ENCODE measurements at regions not wholly inside any gene's neighbourhood (a gene's known extent, or its start where the extent isn't known, plus 50 kb on each side); places are given as distances from the start of the nearest gene placed in this dataset.
"Not testable (repeated sequence)": the region's sequence is repeated elsewhere in the genome, so short reads cannot be mapped to it uniquely, and the experiment has no call there.

DNA sequence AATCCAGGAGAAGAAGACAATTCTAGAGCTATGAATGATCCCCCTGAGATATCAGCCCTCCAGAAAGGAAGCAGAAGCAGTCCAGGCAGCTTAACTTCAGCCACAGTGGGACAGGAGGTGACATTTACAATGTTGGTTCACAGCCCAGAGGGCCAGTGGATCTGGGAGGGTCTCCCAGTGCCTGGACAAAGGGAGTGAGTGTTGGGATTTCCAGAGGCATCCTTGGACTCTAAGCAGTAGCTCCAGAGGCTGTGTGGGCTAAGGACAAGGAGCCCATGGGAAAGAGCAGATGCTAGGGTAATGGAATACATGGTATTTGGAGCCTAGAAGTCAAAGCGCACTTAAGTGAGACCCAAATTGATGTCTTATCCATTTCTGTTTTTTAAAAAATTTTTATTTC lies 97.4 kb upstream of the NUPR2 start:
- no peaks in the 10 kb centered on the region for H3K27me3 ChIP-seq (ENCODE audit: control insufficient read depth in 1 of 2, insufficient read depth in 1 of 2, low read length in 2 of 2)
- H2BK15ac ChIP-seq (ENCODE audit: low read depth, poor library complexity, severe bottlenecking) = no peak overlapping the region
- no peak for DNase-seq
- H3K4me3 ChIP-seq (ENCODE audit: insufficient read depth in 1 of 2, low read depth in 1 of 2, low read length in 2 of 2) = no peak overlapping the region
- no peak overlapping the region for H4K91ac ChIP-seq (ENCODE audit: low read length)
- no peaks in the 10 kb centered on the region for H3K4me1 ChIP-seq (ENCODE audit: control insufficient read depth, insufficient read depth, low read depth, low read length)
- no CpG with 5 or more reads among the region's 1 CpG for WGBS
- no peak overlapping the region for H3K4me2 ChIP-seq (ENCODE audit: low read length, poor library complexity, severe bottlenecking)
- no peak overlapping the region for H4K8ac ChIP-seq (ENCODE audit: low read length)
- no peaks in the 10 kb centered on the region for H3K79me1 ChIP-seq (replicated peaks; ENCODE audit: low read length, poor library complexity, severe bottlenecking)
- no peak overlapping the region for H3K4ac ChIP-seq (ENCODE audit: low read depth in 1 of 2, low read length in 2 of 2)
- no peak overlapping the region for H2BK12ac ChIP-seq (ENCODE audit: low read length in 2 of 2)
- H3K23ac ChIP-seq (ENCODE audit: low read length in 2 of 2) = no peak overlapping the region
- H3K9ac ChIP-seq (ENCODE audit: low read length) = no peak overlapping the region
- H2AK5ac ChIP-seq (ENCODE audit: low read length, severe bottlenecking) = no peak overlapping the region
- no peak overlapping the region for H3K18ac ChIP-seq (ENCODE audit: low read depth in 1 of 2, low read length in 2 of 2)
- H2AFZ ChIP-seq (ENCODE audit: low read depth, low read length) = no peak overlapping the region
- no peaks in the 10 kb centered on the region for H3K36me3 ChIP-seq (ENCODE audit: control insufficient read depth in 1 of 2, insufficient read depth in 2 of 2, low read depth in 1 of 2, low read length in 2 of 2)
- H3K14ac ChIP-seq (ENCODE audit: low read length in 2 of 2) = no peak overlapping the region
- no peak overlapping the region for H3K27ac ChIP-seq (ENCODE audit: low read length, poor library complexity, severe bottlenecking)
- H3K9me3 ChIP-seq (ENCODE audit: control insufficient read depth, low read length) = peaks cover 53% of the 10 kb centered on the region
- no peak overlapping the region for H2BK120ac ChIP-seq (ENCODE audit: low read depth, low read length)
- no peak overlapping the region for H2BK5ac ChIP-seq (ENCODE audit: low read depth, low read length, poor library complexity, severe bottlenecking)

GRCh38 chr7:56206420-56206819 lies 90.2 kb upstream of the NUPR2 start:
- H3K14ac ChIP-seq (ENCODE audit: low read length in 2 of 2) = no peak overlapping the region
- no peak overlapping the region for H3K27ac ChIP-seq (ENCODE audit: low read length, poor library complexity, severe bottlenecking)
- H3K23ac ChIP-seq (ENCODE audit: low read length in 2 of 2) = no peak overlapping the region
- no peak overlapping the region for H3K9ac ChIP-seq (ENCODE audit: low read length)
- no peak overlapping the region for H2BK12ac ChIP-seq (ENCODE audit: low read length in 2 of 2)
- H3K4me1 ChIP-seq (ENCODE audit: control insufficient read depth, insufficient read depth, low read depth, low read length) = no peaks in the 10 kb centered on the region
- DNase-seq = no peak
- no peaks in the 10 kb centered on the region for H3K79me1 ChIP-seq (replicated peaks; ENCODE audit: low read length, poor library complexity, severe bottlenecking)
- H4K91ac ChIP-seq (ENCODE audit: low read length) = no peak overlapping the region
- no peak overlapping the region for H3K4ac ChIP-seq (ENCODE audit: low read depth in 1 of 2, low read length in 2 of 2)
- no peak overlapping the region for H4K8ac ChIP-seq (ENCODE audit: low read length)
- no peaks in the 10 kb centered on the region for H3K36me3 ChIP-seq (ENCODE audit: control insufficient read depth in 1 of 2, insufficient read depth in 2 of 2, low read depth in 1 of 2, low read length in 2 of 2)
- H2BK5ac ChIP-seq (ENCODE audit: low read depth, low read length, poor library complexity, severe bottlenecking) = no peak overlapping the region
- no CpG with 5 or more reads among the region's 1 CpG for WGBS
- no peak overlapping the region for H3K4me3 ChIP-seq (ENCODE audit: insufficient read depth in 1 of 2, low read depth in 1 of 2, low read length in 2 of 2)
- H3K9me3 ChIP-seq (ENCODE audit: control insufficient read depth, low read length) = peaks cover 25% of the 10 kb centered on the region
- H3K18ac ChIP-seq (ENCODE audit: low read depth in 1 of 2, low read length in 2 of 2) = no peak overlapping the region
- H2BK15ac ChIP-seq (ENCODE audit: low read depth, poor library complexity, severe bottlenecking) = no peak overlapping the region
- no peak overlapping the region for H3K4me2 ChIP-seq (ENCODE audit: low read length, poor library complexity, severe bottlenecking)
- H2AFZ ChIP-seq (ENCODE audit: low read depth, low read length) = no peak overlapping the region
- no peak overlapping the region for H2AK5ac ChIP-seq (ENCODE audit: low read length, severe bottlenecking)
- no peaks in the 10 kb centered on the region for H3K27me3 ChIP-seq (ENCODE audit: control insufficient read depth in 1 of 2, insufficient read depth in 1 of 2, low read length in 2 of 2)
- H2BK120ac ChIP-seq (ENCODE audit: low read depth, low read length) = no peak overlapping the region

- WGBS = no CpG with 5 or more reads among the region's 4 CpGs
- H3K4ac ChIP-seq (ENCODE audit: low read depth in 1 of 2, low read length in 2 of 2) = no peak overlapping the region
- H2AFZ ChIP-seq (ENCODE audit: low read depth, low read length) = no peak overlapping the region
- H3K18ac ChIP-seq (ENCODE audit: low read depth in 1 of 2, low read length in 2 of 2) = no peak overlapping the region
- H3K79me1 ChIP-seq (replicated peaks; ENCODE audit: low read length, poor library complexity, severe bottlenecking) = no peaks in the 10 kb centered on the region
- no peak overlapping the region for H3K27ac ChIP-seq (ENCODE audit: low read length, poor library complexity, severe bottlenecking)
- H2BK12ac ChIP-seq (ENCODE audit: low read length in 2 of 2) = no peak overlapping the region
- H3K14ac ChIP-seq (ENCODE audit: low read length in 2 of 2) = no peak overlapping the region
- no peak overlapping the region for H3K4me3 ChIP-seq (ENCODE audit: insufficient read depth in 1 of 2, low read depth in 1 of 2, low read length in 2 of 2)
- H3K9ac ChIP-seq (ENCODE audit: low read length) = no peak overlapping the region
- no peaks in the 10 kb centered on the region for H3K27me3 ChIP-seq (ENCODE audit: control insufficient read depth in 1 of 2, insufficient read depth in 1 of 2, low read length in 2 of 2)
- no peak overlapping the region for H2BK15ac ChIP-seq (ENCODE audit: low read depth, poor library complexity, severe bottlenecking)
- no peaks in the 10 kb centered on the region for H3K36me3 ChIP-seq (ENCODE audit: control insufficient read depth in 1 of 2, insufficient read depth in 2 of 2, low read depth in 1 of 2, low read length in 2 of 2)
- H3K23ac ChIP-seq (ENCODE audit: low read length in 2 of 2) = no peak overlapping the region
- H4K91ac ChIP-seq (ENCODE audit: low read length) = no peak overlapping the region
- H3K9me3 ChIP-seq (ENCODE audit: control insufficient read depth, low read length) = peaks cover 14% of the 10 kb centered on the region
- no peak overlapping the region for H4K8ac ChIP-seq (ENCODE audit: low read length)
- no peak for DNase-seq
- no peak overlapping the region for H2BK5ac ChIP-seq (ENCODE audit: low read depth, low read length, poor library complexity, severe bottlenecking)
- H3K4me1 ChIP-seq (ENCODE audit: control insufficient read depth, insufficient read depth, low read depth, low read length) = no peaks in the 10 kb centered on the region
- no peak overlapping the region for H2BK120ac ChIP-seq (ENCODE audit: low read depth, low read length)
- no peak overlapping the region for H2AK5ac ChIP-seq (ENCODE audit: low read length, severe bottlenecking)
- H3K4me2 ChIP-seq (ENCODE audit: low read length, poor library complexity, severe bottlenecking) = no peak overlapping the region
Measured at GRCh38 chr7:56199639-56200038, 83.4 kb upstream of the NUPR2 start.

DNA sequence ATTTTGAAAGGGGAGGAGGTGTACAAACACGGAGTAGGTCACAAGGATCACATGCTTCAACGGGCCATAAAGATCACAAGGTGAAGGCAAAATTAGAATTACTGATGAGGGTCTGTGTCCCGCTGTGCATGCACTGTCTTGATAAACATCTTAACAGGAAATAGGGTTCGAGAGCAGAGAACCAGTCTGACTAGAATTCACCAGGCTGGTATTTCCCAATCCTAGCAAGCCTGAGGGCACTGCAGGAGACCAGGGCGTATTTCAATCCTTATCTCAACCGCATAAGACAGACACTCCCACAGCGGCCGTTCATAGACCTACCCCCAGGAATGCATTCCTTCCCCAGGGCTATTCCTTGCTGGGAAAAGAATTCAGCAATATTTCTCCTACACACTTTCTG lies 80.0 kb upstream of the NUPR2 start:
- DNase-seq = not testable (repeated sequence)

More for the DNA sequence above, 80.0 kb upstream of the NUPR2 start:
- H2BK120ac ChIP-seq (ENCODE audit: low read depth, low read length); H2BK12ac ChIP-seq (ENCODE audit: low read length in 2 of 2); H2BK5ac ChIP-seq (ENCODE audit: low read depth, low read length, poor library complexity, severe bottlenecking); H3K14ac ChIP-seq (ENCODE audit: low read length in 2 of 2); H3K9ac ChIP-seq (ENCODE audit: low read length); H3K18ac ChIP-seq (ENCODE audit: low read depth in 1 of 2, low read length in 2 of 2); H3K27ac ChIP-seq (ENCODE audit: low read length, poor library complexity, severe bottlenecking); H2AFZ ChIP-seq (ENCODE audit: low read depth, low read length); H3K79me1 ChIP-seq (replicated peaks; ENCODE audit: low read length, poor library complexity, severe bottlenecking); H3K4ac ChIP-seq (ENCODE audit: low read depth in 1 of 2, low read length in 2 of 2); H2BK15ac ChIP-seq (ENCODE audit: low read depth, poor library complexity, severe bottlenecking); H3K4me3 ChIP-seq (ENCODE audit: insufficient read depth in 1 of 2, low read depth in 1 of 2, low read length in 2 of 2); H4K91ac ChIP-seq (ENCODE audit: low read length); H3K36me3 ChIP-seq (ENCODE audit: control insufficient read depth in 1 of 2, insufficient read depth in 2 of 2, low read depth in 1 of 2, low read length in 2 of 2); H2AK5ac ChIP-seq (ENCODE audit: low read length, severe bottlenecking); H4K8ac ChIP-seq (ENCODE audit: low read length); H3K23ac ChIP-seq (ENCODE audit: low read length in 2 of 2); H3K4me1 ChIP-seq (ENCODE audit: control insufficient read depth, insufficient read depth, low read depth, low read length); H3K27me3 ChIP-seq (ENCODE audit: control insufficient read depth in 1 of 2, insufficient read depth in 1 of 2, low read length in 2 of 2); H3K4me2 ChIP-seq (ENCODE audit: low read length, poor library complexity, severe bottlenecking): not testable (repeated sequence)
- WGBS = 71% methylated on average over 8 of the region's 8 CpGs
- peaks cover 25% of the 10 kb centered on the region for H3K9me3 ChIP-seq (ENCODE audit: control insufficient read depth, low read length)
